ENCODE measurements at regions not wholly inside any gene's neighbourhood (a gene's known extent, or its start where the extent isn't known, plus 50 kb on each side); places are given as distances from the start of the nearest gene placed in this dataset.

GRCh38 chr20:17856024-17856564 is 112.5 kb downstream of the SNX5 start (continued):
- 0 out of 2 replicates have a peak, but pooled peaks have one; percentile 35 for TF ChIP-seq ZNF800 (CRISPR knock-in tag; IDR thresholded peaks at IDR 0.05)
- peak; percentile 80 for TF ChIP-seq ZMYM4 (CRISPR knock-in tag; IDR thresholded peaks at IDR 0.05)
- no peak for TF ChIP-seq ZNF441 (CRISPR knock-in tag; IDR thresholded peaks at IDR 0.05; ENCODE audit: borderline replicate concordance)
- no peak for TF ChIP-seq ZNF597 (CRISPR knock-in tag; IDR thresholded peaks at IDR 0.05)
- TF ChIP-seq ZBED4 (CRISPR knock-in tag; IDR thresholded peaks at IDR 0.05; ENCODE audit: borderline replicate concordance), result no peak
- TF ChIP-seq ZNF773 (CRISPR knock-in tag; IDR thresholded peaks at IDR 0.05; ENCODE audit: borderline replicate concordance), result no peak
- peak; percentile 77 for TF ChIP-seq TBX3 (IDR thresholded peaks at IDR 0.05; ENCODE audit: borderline replicate concordance)
- peak; percentile 58; the same call in 1 of the 2 replicates for TF ChIP-seq NR2C2 (CRISPR knock-in tag; IDR thresholded peaks at IDR 0.05; ENCODE audit: borderline replicate concordance)
- peak; percentile 87 for TF ChIP-seq MYC (CRISPR knock-in tag; IDR thresholded peaks at IDR 0.05; ENCODE audit: borderline replicate concordance)
- peak; percentile 98 for TF ChIP-seq FOXP1 (IDR thresholded peaks at IDR 0.05)
- TF ChIP-seq FOXP1 (CRISPR knock-in tag; IDR thresholded peaks at IDR 0.05), result peak; percentile 98
- TF ChIP-seq MIER3 (CRISPR knock-in tag; IDR thresholded peaks at IDR 0.05; ENCODE audit: borderline replicate concordance), result peak; percentile 88; the same call in 1 of the 2 replicates
- TF ChIP-seq MZF1 (CRISPR knock-in tag; IDR thresholded peaks at IDR 0.05; ENCODE audit: borderline replicate concordance), result no peak
- peak; percentile 89 for TF ChIP-seq HMG20A (CRISPR knock-in tag; IDR thresholded peaks at IDR 0.05; ENCODE audit: borderline replicate concordance)
- TF ChIP-seq NFE2 (CRISPR knock-in tag; IDR thresholded peaks at IDR 0.05), result no peak
- no peak for TF ChIP-seq SCMH1 (CRISPR knock-in tag; IDR thresholded peaks at IDR 0.05; ENCODE audit: borderline replicate concordance)
- TF ChIP-seq ISL2 (CRISPR knock-in tag; IDR thresholded peaks at IDR 0.05), result peak; percentile 91
- no peak for TF ChIP-seq ZNF550 (CRISPR knock-in tag; IDR thresholded peaks at IDR 0.05; ENCODE audit: borderline replicate concordance)
- TF ChIP-seq ZNF609 (CRISPR knock-in tag; IDR thresholded peaks at IDR 0.05; ENCODE audit: borderline replicate concordance), result peak; percentile 85; the same call in 1 of the 2 replicates

All from HepG2 (cell line).